HUES64 (cell line): ENCODE measurements at regions not wholly inside any gene's neighbourhood (a gene's known extent, or its start where the extent isn't known, plus 50 kb on each side); places are given as distances from the start of the nearest gene placed in this dataset.

Source experiments
- H3K27ac ChIP-seq: 2 replicates; pipeline ENCODE4 v1.7.0; 2013; ENCODE audit warnings: low read depth, low read length, inconsistent platforms
- H3K27me3 ChIP-seq: 2 replicates; pipeline ENCODE4 v1.6.1; 2013; ENCODE audit warnings: mild to moderate bottlenecking, low read length; ENCODE audit not compliant: insufficient read depth
- H3K36me3 ChIP-seq: 2 replicates; pipeline ENCODE4 v1.6.1; 2013; ENCODE audit warnings: mild to moderate bottlenecking, low read length; ENCODE audit not compliant: insufficient read depth
- H3K4me1 ChIP-seq: 2 replicates; pipeline ENCODE4 v1.6.1; 2013; ENCODE audit warnings: mild to moderate bottlenecking, low read length, moderate library complexity; ENCODE audit not compliant: insufficient read depth
- H3K4me3 ChIP-seq: 2 replicates; pipeline ENCODE4 v1.5.1; 2013; ENCODE audit warnings: mild to moderate bottlenecking, low read length, moderate library complexity
- H3K9ac ChIP-seq: 2 replicates; pipeline ENCODE4 v1.6.1; 2013; ENCODE audit warnings: mild to moderate bottlenecking, low read depth, low read length
- H3K9me3 ChIP-seq: 2 replicates; pipeline ENCODE4 v1.6.1; 2013; ENCODE audit warnings: low read depth, low read length; ENCODE audit not compliant: insufficient read depth
- WGBS: fragments of 150-250, 120-280 bp; methylation state at CpG from one replicate; pipeline ENCODE4 v1.1.7; 2013; ENCODE audit warnings: missing lambda C conversion rate; 5-methylcytosine and 5-hydroxymethylcytosine counted together

DNA sequence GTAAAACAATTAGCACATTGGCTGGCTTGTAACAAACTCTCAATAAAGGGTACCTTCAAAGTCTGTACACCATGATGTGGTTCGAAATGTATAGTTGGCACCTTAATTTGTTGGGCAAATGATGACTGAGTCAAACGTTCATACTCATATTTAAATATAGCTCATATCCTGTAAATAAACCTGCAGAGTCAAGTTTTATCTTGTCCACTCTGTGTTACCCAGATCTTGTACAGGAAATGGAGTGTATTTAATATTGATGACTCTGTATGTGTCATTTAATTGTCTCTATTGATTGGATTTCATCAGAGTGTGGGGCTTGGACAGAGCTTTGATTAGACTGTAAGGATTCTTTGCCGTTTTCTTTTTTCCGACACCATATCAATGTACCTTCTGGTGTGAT lies 805.6 kb upstream of the ZEB2 start:
- H3K36me3 ChIP-seq, result no peaks in the 10 kb centered on the region
- no peaks in the 10 kb centered on the region for H3K9me3 ChIP-seq
- 100% methylated on average over 4 of the region's 4 CpGs for WGBS
- H3K4me1 ChIP-seq, result no peaks in the 10 kb centered on the region
- H3K27me3 ChIP-seq, result no peaks in the 10 kb centered on the region
- no peak overlapping the region for H3K4me3 ChIP-seq
- H3K9ac ChIP-seq, result no peak overlapping the region
- no peak overlapping the region for H3K27ac ChIP-seq

DNA sequence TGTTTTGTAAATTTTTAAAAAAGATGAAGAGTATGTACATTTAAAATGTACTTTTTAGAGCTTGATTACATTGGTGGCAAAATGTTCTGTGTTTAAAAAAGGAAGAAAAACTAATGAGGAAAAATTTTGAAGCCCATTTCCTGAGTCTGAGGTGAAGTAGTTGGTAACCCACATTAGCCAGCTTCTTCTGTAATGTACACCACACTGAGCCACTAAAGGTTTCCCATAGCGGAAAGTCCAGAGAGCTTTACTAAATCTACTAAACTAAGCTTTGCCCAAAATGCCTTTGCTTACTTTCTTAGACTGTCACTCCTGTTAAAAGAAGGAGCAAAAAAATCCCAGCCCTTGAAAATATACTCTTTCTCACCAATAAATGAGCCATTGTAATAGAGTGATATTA lies 804.8 kb upstream of the ZEB2 start:
- Histone ChIP-seq H3K27ac (no peak overlapping the region), H3K9me3 (no peaks in the 10 kb centered on the region), H3K9ac (no peak overlapping the region), H3K27me3 (no peaks in the 10 kb centered on the region), H3K36me3 (no peaks in the 10 kb centered on the region), H3K4me1 (no peaks in the 10 kb centered on the region), H3K4me3 (no peak overlapping the region)
- WGBS, result 97% methylated on average over 1 of the region's 1 CpG

DNA sequence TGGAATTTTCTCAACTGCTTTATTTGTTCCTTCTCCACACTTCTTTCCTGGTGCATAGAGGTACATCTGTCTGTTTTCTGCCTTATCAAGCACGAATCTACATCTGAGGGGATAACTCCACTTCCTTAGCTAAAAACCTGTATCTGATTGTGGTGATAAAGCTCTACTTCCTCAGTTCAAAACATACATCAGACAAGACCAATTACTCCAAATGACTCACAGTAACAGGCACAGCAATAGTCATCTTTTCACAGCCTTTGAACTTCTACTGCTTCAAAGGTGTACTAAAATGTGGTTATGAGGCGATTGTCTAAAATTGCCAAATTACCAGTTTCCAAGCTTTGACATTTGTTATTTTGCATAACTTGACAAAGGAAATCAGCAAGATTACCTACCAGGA lies 803.6 kb upstream of the ZEB2 start:
- no peaks in the 10 kb centered on the region for H3K27me3 ChIP-seq
- H3K9me3 ChIP-seq, result no peaks in the 10 kb centered on the region
- H3K9ac ChIP-seq, result no peak overlapping the region
- H3K36me3 ChIP-seq, result no peaks in the 10 kb centered on the region
- H3K4me3 ChIP-seq, result no peak overlapping the region
- no peak overlapping the region for H3K27ac ChIP-seq
- H3K4me1 ChIP-seq, result no peaks in the 10 kb centered on the region
- WGBS, result 94% methylated on average over 2 of the region's 2 CpGs

DNA sequence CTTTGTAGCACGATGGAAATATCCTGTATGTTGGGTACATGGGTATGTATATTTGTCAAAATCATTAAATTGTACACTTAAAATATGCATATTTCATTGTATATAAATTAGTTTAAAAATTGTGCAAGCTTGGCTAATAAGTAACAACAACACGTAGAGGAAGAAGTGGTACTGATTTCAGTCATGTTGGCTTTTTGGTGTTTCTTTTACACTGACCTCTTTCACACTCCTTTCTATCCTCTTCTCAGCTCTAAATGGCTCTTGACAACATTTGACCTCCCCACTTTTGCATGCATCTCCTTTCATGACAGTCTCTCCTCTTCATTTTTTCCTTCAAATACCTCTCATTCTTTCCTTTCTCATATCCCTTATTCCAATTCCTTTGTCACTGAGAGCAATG lies 801.4 kb upstream of the ZEB2 start:
- Histone ChIP-seq H3K27ac (no peak overlapping the region), H3K9me3 (no peaks in the 10 kb centered on the region), H3K27me3 (no peaks in the 10 kb centered on the region), H3K4me1 (no peaks in the 10 kb centered on the region), H3K36me3 (no peaks in the 10 kb centered on the region), H3K4me3 (no peak overlapping the region), H3K9ac (no peak overlapping the region)
- 95% methylated on average over 2 of the region's 2 CpGs for WGBS

GRCh38 chr2:145316496-145316895 lies 796.6 kb upstream of the ZEB2 start:
- Histone ChIP-seq H3K27ac (no peak overlapping the region), H3K9me3 (peaks cover 3% of the 10 kb centered on the region; the same call in 1 of the 2 replicates), H3K9ac (no peak overlapping the region), H3K36me3 (no peaks in the 10 kb centered on the region), H3K27me3 (no peaks in the 10 kb centered on the region), H3K4me3 (no peak overlapping the region), H3K4me1 (no peaks in the 10 kb centered on the region)
- WGBS, result 100% methylated on average over 1 of the region's 1 CpG

DNA sequence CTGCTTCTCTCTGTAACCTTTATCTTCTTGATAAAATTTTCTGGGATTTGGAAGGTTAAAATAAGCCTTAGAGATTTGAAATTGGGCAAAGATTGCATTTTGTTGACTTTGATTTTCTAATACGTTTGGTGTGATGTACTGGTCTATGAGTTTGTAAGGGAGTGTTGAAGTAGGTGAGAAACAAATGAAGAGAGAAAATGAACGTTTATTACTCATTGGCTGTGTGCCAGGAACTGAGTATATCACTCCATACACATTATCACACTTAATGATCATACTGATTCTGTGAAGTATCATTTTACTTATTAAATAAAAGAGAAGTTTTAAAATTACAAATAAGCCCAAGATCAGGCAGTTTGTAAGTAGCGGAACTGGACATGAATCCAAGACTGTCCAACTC lies 795.1 kb upstream of the ZEB2 start:
- 94% methylated on average over 2 of the region's 3 CpGs for WGBS

GRCh38 chr2:145314119-145314633 lies 794.3 kb upstream of the ZEB2 start:
- H3K9me3 ChIP-seq, result peaks cover 3% of the 10 kb centered on the region; the same call in 1 of the 2 replicates
- no peak overlapping the region for H3K27ac ChIP-seq
- H3K4me3 ChIP-seq, result no peak overlapping the region
- H3K36me3 ChIP-seq, result no peaks in the 10 kb centered on the region
- no peaks in the 10 kb centered on the region for H3K4me1 ChIP-seq
- H3K9ac ChIP-seq, result no peak overlapping the region
- WGBS, result 90% methylated on average over 2 of the region's 3 CpGs
- no peaks in the 10 kb centered on the region for H3K27me3 ChIP-seq

More for the DNA sequence above, 795.1 kb upstream of the ZEB2 start:
- Histone ChIP-seq H3K9me3 (peaks cover 3% of the 10 kb centered on the region; the same call in 1 of the 2 replicates), H3K4me1 (no peaks in the 10 kb centered on the region), H3K9ac (no peak overlapping the region), H3K27me3 (no peaks in the 10 kb centered on the region), H3K4me3 (no peak overlapping the region), H3K36me3 (no peaks in the 10 kb centered on the region), H3K27ac (no peak overlapping the region)

- H3K9me3 ChIP-seq, result no peaks in the 10 kb centered on the region
- no peak overlapping the region for H3K9ac ChIP-seq
- no peaks in the 10 kb centered on the region for H3K36me3 ChIP-seq
- H3K27me3 ChIP-seq, result no peaks in the 10 kb centered on the region
- H3K27ac ChIP-seq, result no peak overlapping the region
- peaks cover 6% of the 10 kb centered on the region; the same call in 1 of the 2 replicates for H3K4me1 ChIP-seq
- H3K4me3 ChIP-seq, result no peak overlapping the region
- 92% methylated on average over 1 of the region's 1 CpG for WGBS
Observed at GRCh38 chr2:145305889-145306288, 786.0 kb upstream of the ZEB2 start.

- Histone ChIP-seq H3K27ac (no peak overlapping the region), H3K4me3 (no peak overlapping the region)
- 91% methylated on average over 3 of the region's 3 CpGs for WGBS
Observed at GRCh38 chr2:145304501-145304900, 784.6 kb upstream of the ZEB2 start.

GRCh38 chr2:145303536-145303935 lies 783.6 kb upstream of the ZEB2 start:
- H3K4me1 ChIP-seq, result peaks cover 6% of the 10 kb centered on the region; the same call in 1 of the 2 replicates
- no peak overlapping the region for H3K27ac ChIP-seq
- no peaks in the 10 kb centered on the region for H3K27me3 ChIP-seq
- no peak overlapping the region for H3K9ac ChIP-seq
- no peaks in the 10 kb centered on the region for H3K36me3 ChIP-seq
- WGBS, result 94% methylated on average over 2 of the region's 2 CpGs
- no peak overlapping the region for H3K4me3 ChIP-seq
- H3K9me3 ChIP-seq, result no peaks in the 10 kb centered on the region

More at GRCh38 chr2:145304501-145304900, 784.6 kb upstream of the ZEB2 start:
- H3K4me1 ChIP-seq, result peaks cover 6% of the 10 kb centered on the region; the same call in 1 of the 2 replicates
- H3K9ac ChIP-seq, result no peak overlapping the region
- H3K27me3 ChIP-seq, result no peaks in the 10 kb centered on the region
- no peaks in the 10 kb centered on the region for H3K9me3 ChIP-seq
- H3K36me3 ChIP-seq, result no peaks in the 10 kb centered on the region

DNA sequence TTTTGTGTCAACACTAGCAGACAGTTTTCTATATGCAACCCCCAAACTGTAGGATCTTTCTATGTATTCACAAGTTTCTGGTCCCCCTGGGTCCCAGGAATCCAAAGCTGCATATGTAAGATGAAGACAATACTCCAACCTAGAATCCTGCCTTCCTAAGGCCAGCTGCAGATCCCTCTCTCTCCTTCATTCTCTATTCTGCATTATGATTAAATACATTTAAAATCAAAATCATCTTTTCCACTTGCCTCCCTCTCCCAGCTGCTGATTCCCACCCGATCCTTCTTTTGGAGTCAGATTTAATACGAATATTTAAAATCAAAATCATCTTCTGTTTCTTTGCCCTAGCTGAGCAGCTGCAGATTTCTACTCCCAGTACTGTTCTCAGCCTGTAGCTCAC lies 783.0 kb upstream of the ZEB2 start:
- no peaks in the 10 kb centered on the region for H3K9me3 ChIP-seq
- H3K36me3 ChIP-seq, result no peaks in the 10 kb centered on the region
- H3K9ac ChIP-seq, result no peak overlapping the region
- WGBS, result 93% methylated on average over 2 of the region's 2 CpGs
- H3K27ac ChIP-seq, result no peak overlapping the region
- H3K4me3 ChIP-seq, result no peak overlapping the region
- H3K27me3 ChIP-seq, result no peaks in the 10 kb centered on the region
- H3K4me1 ChIP-seq, result peaks cover 6% of the 10 kb centered on the region; the same call in 1 of the 2 replicates

DNA sequence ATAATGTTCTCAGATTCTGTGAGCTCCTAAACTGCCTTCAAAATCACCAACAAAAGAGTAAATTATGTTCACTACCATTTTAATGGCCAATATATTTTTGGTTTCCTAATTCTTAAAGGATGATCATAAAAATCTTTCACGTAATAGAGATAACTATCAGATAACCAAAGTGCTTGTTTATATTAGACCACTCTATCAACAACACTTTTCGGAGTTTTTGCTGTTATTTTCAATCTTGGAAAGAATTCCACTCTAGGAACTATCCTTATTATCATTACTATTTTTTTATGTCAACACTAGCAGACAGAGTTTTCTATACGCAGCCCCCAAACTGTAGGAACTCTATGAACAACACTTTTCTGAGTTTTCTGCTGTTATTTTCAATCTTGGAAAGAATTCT lies 782.5 kb upstream of the ZEB2 start:
- H3K4me3 ChIP-seq, result no peak overlapping the region
- 92% methylated on average over 3 of the region's 3 CpGs for WGBS

More for the DNA sequence above, 782.5 kb upstream of the ZEB2 start:
- no peak overlapping the region for H3K27ac ChIP-seq
- H3K4me1 ChIP-seq, result peaks cover 6% of the 10 kb centered on the region; the same call in 1 of the 2 replicates
- no peaks in the 10 kb centered on the region for H3K36me3 ChIP-seq
- H3K9me3 ChIP-seq, result no peaks in the 10 kb centered on the region
- no peak overlapping the region for H3K9ac ChIP-seq
- no peaks in the 10 kb centered on the region for H3K27me3 ChIP-seq
